OCI-LY3 (cell line): ENCODE measurements at regions not wholly inside any gene's neighbourhood (a gene's known extent, or its start where the extent isn't known, plus 50 kb on each side); places are given as distances from the start of the nearest gene placed in this dataset.

Experiments used
- H2AFZ ChIP-seq: fragments of 200-600, 300-600 bp; shearing (Covaris generic); 2 replicates; pipeline ENCODE4 v1.6.0; 2014; ENCODE audit warnings: antibody characterized with exemption, low read depth, low read length
- H3K27ac ChIP-seq: fragments of 200-600, 300-600 bp; sonication (generic); 2 replicates; pipeline ENCODE4 v1.5.1; 2014; ENCODE audit warnings: mild to moderate bottlenecking, low read length, moderate library complexity, mixed read lengths
- H3K27me3 ChIP-seq: fragments of 200-600, 300-600 bp; sonication (generic); 2 replicates; pipeline ENCODE4 v1.6.1; 2014; ENCODE audit warnings: low read depth, low read length, mixed read lengths
- H3K36me3 ChIP-seq: fragments of 200-600, 300-600 bp; sonication (generic); replicated peaks from 2 replicates; pipeline ENCODE3; 2014; ENCODE audit warnings: low read depth, low read length, mixed read lengths
- H3K4me1 ChIP-seq: fragments of 300-600, 200-600 bp; sonication (generic); 2 replicates; pipeline ENCODE4 v1.6.1; 2014; ENCODE audit warnings: low read length, mixed read lengths
- H3K4me2 ChIP-seq: fragments of 200-600, 300-600 bp; sonication (generic); 2 replicates; pipeline ENCODE4 v1.6.1; 2014; ENCODE audit warnings: low read length, mixed read lengths
- H3K4me3 ChIP-seq: fragments of 300-600, 200-600 bp; sonication (generic); 2 replicates; pipeline ENCODE4 v1.5.1; 2014; ENCODE audit warnings: antibody characterized with exemption, mild to moderate bottlenecking, low read length, moderate library complexity
- H3K79me2 ChIP-seq: fragments of 300-600, 200-600 bp; shearing (Covaris generic); 2 replicates; pipeline ENCODE4 v1.6.1; 2014; ENCODE audit warnings: mild to moderate bottlenecking, low read length, mixed read lengths
- H3K9ac ChIP-seq: fragments of 300-600, 200-600 bp; shearing (Covaris generic); 2 replicates; pipeline ENCODE4 v1.6.0; 2014; ENCODE audit warnings: mild to moderate bottlenecking, low read length, moderate library complexity
- H3K9me3 ChIP-seq: fragments of 200-600, 300-600 bp; shearing (Covaris generic); 2 replicates; pipeline ENCODE4 v1.6.1; 2014; ENCODE audit warnings: low read length, mixed read lengths; ENCODE audit not compliant: insufficient read depth
- H4K20me1 ChIP-seq: fragments of 200-600, 300-600 bp; sonication (generic); 2 replicates; pipeline ENCODE4 v1.6.1; 2016; ENCODE audit warnings: low read length, mixed read lengths; ENCODE audit not compliant: insufficient read depth
- CTCF ChIP-seq: fragments of 200-600, 300-600 bp; sonication (generic); IDR thresholded peaks from 2 replicates; pipeline ENCODE4 v1.5.1; 2014; ENCODE audit warnings: antibody characterized with exemption, low read length, low read depth
- EZH2phosphoT487 ChIP-seq: fragments of 200-600 bp; shearing (Covaris generic); IDR thresholded peaks from 2 replicates; pipeline ENCODE4 v1.6.1; 2018; ENCODE audit warnings: antibody characterized with exemption, mixed run types, low read depth

DNA sequence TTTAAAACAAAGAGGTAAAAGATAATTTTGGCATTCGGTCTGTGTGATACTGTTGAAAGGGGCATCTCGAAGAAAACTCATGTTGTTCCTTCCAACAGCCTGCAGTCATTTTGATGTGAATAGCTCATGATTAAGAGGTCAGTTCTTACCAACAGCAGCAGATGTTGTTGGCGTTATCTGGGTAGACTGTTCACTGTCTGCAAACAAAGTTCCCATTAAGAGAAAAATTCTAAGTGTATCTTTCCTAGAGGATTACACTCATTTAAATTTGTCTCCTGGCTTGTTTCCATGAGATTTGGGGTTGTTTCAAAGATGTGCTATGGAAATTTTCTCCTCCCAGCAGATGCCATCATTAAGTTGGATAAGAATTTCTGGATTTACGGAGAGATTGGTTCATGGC, 138.2 kb upstream of the RORB start:
- H3K4me1 ChIP-seq = no peaks in the 10 kb centered on the region
- H3K9ac ChIP-seq = no peak overlapping the region
- H4K20me1 ChIP-seq = no peaks in the 10 kb centered on the region
- no peaks in the 10 kb centered on the region for H3K9me3 ChIP-seq
- H3K27me3 ChIP-seq = no peaks in the 10 kb centered on the region
- no peak overlapping the region for H2AFZ ChIP-seq
- no peak overlapping the region for H3K4me3 ChIP-seq
- no peak for TF ChIP-seq CTCF
- no peak for TF ChIP-seq EZH2phosphoT487
- H3K36me3 ChIP-seq = no peaks in the 10 kb centered on the region
- no peak overlapping the region for H3K4me2 ChIP-seq
- no peak overlapping the region for H3K27ac ChIP-seq
- H3K79me2 ChIP-seq = no peaks in the 10 kb centered on the region

DNA sequence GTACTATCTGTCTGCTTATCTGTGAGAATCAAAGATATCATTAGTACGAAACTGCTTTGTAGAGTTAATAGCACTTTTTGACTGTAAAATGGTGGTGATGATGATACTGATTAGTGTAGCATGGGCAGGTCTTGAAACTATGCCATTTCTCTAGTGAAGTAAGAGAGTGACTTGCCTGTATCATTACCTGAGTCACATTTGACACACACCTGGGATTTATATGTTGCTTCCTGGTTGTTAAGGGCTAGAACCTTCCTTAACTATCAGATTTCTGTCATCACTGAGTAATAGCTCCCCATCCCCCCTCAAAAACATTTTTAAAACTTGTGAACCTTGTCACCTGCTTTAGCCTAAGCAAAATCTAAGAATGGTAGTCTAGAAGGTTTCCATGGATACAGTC, 135.6 kb upstream of the RORB start:
- H3K9ac ChIP-seq = no peak overlapping the region
- no peaks in the 10 kb centered on the region for H3K9me3 ChIP-seq
- no peak overlapping the region for H3K27ac ChIP-seq
- no peak overlapping the region for H2AFZ ChIP-seq
- TF ChIP-seq CTCF (no peak), EZH2phosphoT487 (no peak)
- no peaks in the 10 kb centered on the region for H3K4me1 ChIP-seq
- H3K4me2 ChIP-seq = no peak overlapping the region
- H3K27me3 ChIP-seq = no peaks in the 10 kb centered on the region
- H4K20me1 ChIP-seq = no peaks in the 10 kb centered on the region
- no peaks in the 10 kb centered on the region for H3K79me2 ChIP-seq
- H3K4me3 ChIP-seq = no peak overlapping the region
- H3K36me3 ChIP-seq = no peaks in the 10 kb centered on the region

DNA sequence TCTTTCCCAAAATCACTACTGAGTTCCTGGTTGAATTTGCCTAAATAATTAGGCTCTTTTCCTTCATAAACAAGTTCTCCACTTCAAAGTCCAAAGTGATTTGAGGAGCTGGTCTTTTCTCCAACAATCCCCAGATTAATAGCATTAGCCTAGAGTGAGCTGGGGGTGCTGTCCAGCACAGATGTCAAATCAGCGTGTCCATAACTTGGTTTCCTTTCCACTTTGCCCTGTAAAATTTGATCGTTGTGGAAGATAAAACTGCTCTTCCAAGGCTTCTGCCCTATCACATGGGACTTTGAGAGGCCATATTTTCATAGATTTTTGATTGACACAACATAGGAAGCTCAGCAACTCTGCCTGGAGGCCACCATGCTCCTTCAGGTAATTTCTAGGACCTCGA, 134.7 kb upstream of the RORB start:
- TF ChIP-seq CTCF (no peak), EZH2phosphoT487 (no peak)

DNA sequence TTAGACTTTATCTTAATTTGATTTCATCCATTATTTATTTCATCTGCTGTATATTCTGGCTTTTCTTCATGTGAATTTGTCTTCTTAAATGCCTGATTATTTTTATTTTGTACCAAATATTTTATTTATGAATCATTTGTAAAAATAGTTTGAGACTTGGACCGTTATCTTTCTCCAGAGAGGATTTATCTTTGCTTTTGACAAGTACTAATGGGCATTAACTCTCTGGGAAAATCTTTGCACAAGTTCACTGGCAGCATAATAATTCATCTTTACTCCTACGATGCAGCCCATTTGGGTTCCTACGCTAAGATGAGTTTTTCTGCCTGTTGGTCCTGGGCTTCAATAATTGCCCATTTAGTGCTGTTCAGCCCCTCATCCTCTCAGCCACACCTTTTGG, 131.0 kb upstream of the RORB start:
- Histone ChIP-seq H3K4me2 (no peak overlapping the region), H3K9me3 (no peaks in the 10 kb centered on the region), H3K27ac (no peak overlapping the region), H2AFZ (no peak overlapping the region), H3K79me2 (no peaks in the 10 kb centered on the region), H3K9ac (no peak overlapping the region), H3K36me3 (no peaks in the 10 kb centered on the region), H3K27me3 (no peaks in the 10 kb centered on the region), H3K4me1 (no peaks in the 10 kb centered on the region), H4K20me1 (no peaks in the 10 kb centered on the region), H3K4me3 (no peak overlapping the region)
- TF ChIP-seq CTCF = no peak
- no peak for TF ChIP-seq EZH2phosphoT487

More for the DNA sequence above, 134.7 kb upstream of the RORB start:
- no peaks in the 10 kb centered on the region for H4K20me1 ChIP-seq
- H3K36me3 ChIP-seq = no peaks in the 10 kb centered on the region
- no peak overlapping the region for H3K9ac ChIP-seq
- H3K4me2 ChIP-seq = no peak overlapping the region
- no peaks in the 10 kb centered on the region for H3K9me3 ChIP-seq
- no peak overlapping the region for H3K27ac ChIP-seq
- no peak overlapping the region for H3K4me3 ChIP-seq
- no peaks in the 10 kb centered on the region for H3K27me3 ChIP-seq
- H3K79me2 ChIP-seq = no peaks in the 10 kb centered on the region
- no peaks in the 10 kb centered on the region for H3K4me1 ChIP-seq
- no peak overlapping the region for H2AFZ ChIP-seq
